A549 (cell line): ENCODE measurements at regions not wholly inside any gene's neighbourhood (a gene's known extent, or its start where the extent isn't known, plus 50 kb on each side); places are given as distances from the start of the nearest gene placed in this dataset.

Source experiments
- ATAC-seq, 2 experiments: fragments of 200-7000 bp in 1 of 2; fragments of >200 bp in 1 of 2; cut with Nextera tagmentation in 1 of 2; cut with Tn5 transposase in 1 of 2; 3 replicates each; pipeline versions ENCODE4 v1.8.0 to v1.9.1; 2018 to 2020; ENCODE audit warnings: mild to moderate bottlenecking in 1 of 2, moderate library complexity in 1 of 2
- CTCF ChIA-PET: fragments of 300-600 bp; sonication (Branson Sonifier 250); formaldehyde crosslinking; extraction: SDS; loops from one replicate; lab custom pipeline; 2021; ENCODE audit warnings: antibody characterized with exemption, inconsistent platforms; lab: Yijun Ruan, JAX
- POLR2A ChIA-PET: fragments of 350-600 bp; formaldehyde crosslinking; extraction: SDS; loops from one replicate; lab custom pipeline; 2021; ENCODE audit warnings: antibody characterized with exemption, inconsistent platforms; lab: Yijun Ruan, JAX
- DNase-seq, 2 experiments: peaks; one replicate each; pipeline versions ENCODE4 v3.0.0 to v3.0.0-alpha.2; 2011 to 2016; ENCODE audit warnings: low read depth in 1 of 2, low spot score in 1 of 2
- FAIRE-seq: peaks from 2 replicates; lab custom pipeline; 2011; peaks lifted over from hg19 to GRCh38; lab: Jason Lieb, UNC
- H3K27ac ChIP-seq, 2 experiments: fragments of >200 bp; sonication (Bioruptor Twin); formaldehyde crosslinking; 3 replicates each; pipeline ENCODE4 v1.5.1; 2016 to 2017
- H3K4me1 ChIP-seq: fragments of >200 bp; sonication (Bioruptor Twin); formaldehyde crosslinking; 3 replicates; pipeline ENCODE4 v1.6.1; 2016
- H3K4me2 ChIP-seq: fragments of >200 bp; sonication (Bioruptor Twin); formaldehyde crosslinking; 3 replicates; pipeline ENCODE4 v1.6.1; 2016
- H3K4me3 ChIP-seq: fragments of >200 bp; sonication (Bioruptor Twin); formaldehyde crosslinking; 3 replicates; pipeline ENCODE4 v1.5.1; 2016
- H3K9me3 ChIP-seq: fragments of >200 bp; sonication (Bioruptor Twin); formaldehyde crosslinking; 3 replicates; pipeline ENCODE4 v1.6.1; 2016
- CBX2 ChIP-seq: fragments of 200-600 bp; sonication (generic); IDR thresholded peaks from 2 replicates; pipeline ENCODE4 v1.6.1; 2016; ENCODE audit warnings: low read depth, mild to moderate bottlenecking, borderline replicate concordance
- E2F6 ChIP-seq: IDR thresholded peaks from 2 replicates; pipeline ENCODE4 v1.6.1; 2012; ENCODE audit warnings: low read depth, borderline replicate concordance
- ELK1 ChIP-seq: fragments of 150-350 bp; IDR thresholded peaks from 2 replicates; pipeline ENCODE4 v1.6.1; 2014; ENCODE audit warnings: low read depth, mild to moderate bottlenecking, low read length
- ESRRA ChIP-seq: fragments of 150-350 bp; IDR thresholded peaks from 2 replicates; pipeline ENCODE4 v1.6.1; 2014; ENCODE audit warnings: mild to moderate bottlenecking, low read length, borderline replicate concordance
- FOSB ChIP-seq: fragments of 250-450 bp; sonication (Bioruptor Pico); IDR thresholded peaks from 2 replicates; pipeline ENCODE4 v1.5.0; 2020; ENCODE audit warnings: mild to moderate bottlenecking, moderate library complexity
- FOSL2 ChIP-seq, 2 experiments: fragments of 450-650 bp in 1 of 2; fragments of >200 bp in 1 of 2; sonication (Bioruptor Twin) in 1 of 2; formaldehyde crosslinking; IDR thresholded peaks; 2 replicates each; pipeline versions ENCODE4 v1.5.0 to v1.6.1; 2016 to 2020; ENCODE audit warnings: mild to moderate bottlenecking in 1 of 2, moderate library complexity in 1 of 2
- FOXS1 ChIP-seq: fragments of 250-450 bp; sonication (Bioruptor Pico); IDR thresholded peaks from 2 replicates; pipeline ENCODE4 v1.5.0; 2020; ENCODE audit warnings: mild to moderate bottlenecking, moderate library complexity
- GATA3 ChIP-seq: IDR thresholded peaks from 2 replicates; pipeline ENCODE4 v1.6.1; 2012; ENCODE audit warnings: borderline replicate concordance
- HMGXB4 ChIP-seq: fragments of 250-450 bp; sonication (Bioruptor Pico); IDR thresholded peaks from 2 replicates; pipeline ENCODE4 v1.5.0; 2021; ENCODE audit warnings: mild to moderate bottlenecking, moderate library complexity, borderline replicate concordance
- HOXB13 ChIP-seq: fragments of 250-450 bp; sonication (Bioruptor Pico); IDR thresholded peaks from 2 replicates; pipeline ENCODE4 v1.5.0; 2020; ENCODE audit warnings: low read depth, mild to moderate bottlenecking, moderate library complexity
- HOXB5 ChIP-seq: fragments of 250-450 bp; sonication (Bioruptor Pico); IDR thresholded peaks from 2 replicates; pipeline ENCODE4 v1.5.0; 2020; ENCODE audit warnings: mild to moderate bottlenecking, moderate library complexity
- JUNB ChIP-seq: fragments of >200 bp; sonication (Bioruptor Twin); formaldehyde crosslinking; IDR thresholded peaks from 2 replicates; pipeline ENCODE4 v1.6.1; 2016
- KDM5A ChIP-seq: fragments of 200-600 bp; sonication (generic); IDR thresholded peaks from 2 replicates; pipeline ENCODE4 v1.6.1; 2016; ENCODE audit warnings: antibody characterized with exemption, mild to moderate bottlenecking
- MAFK ChIP-seq: fragments of 450-650 bp; IDR thresholded peaks from 2 replicates; pipeline ENCODE4 v1.6.1; 2014; ENCODE audit not compliant: partially characterized antibody
- MYC ChIP-seq: IDR thresholded peaks from 2 replicates; pipeline ENCODE4 v1.6.1; 2012; ENCODE audit warnings: mild to moderate bottlenecking, inconsistent platforms, low read length, improper control_type of control experiment, borderline replicate concordance
- NR3C1 ChIP-seq: fragments of >200 bp; sonication (Bioruptor Twin); formaldehyde crosslinking; IDR thresholded peaks from 3 replicates; pipeline ENCODE4 v1.6.1; 2017
- PHF8 ChIP-seq: fragments of 200-600 bp; sonication (generic); IDR thresholded peaks from 2 replicates; pipeline ENCODE4 v1.6.1; 2016; ENCODE audit warnings: low read depth, mild to moderate bottlenecking, antibody characterized with exemption, moderate library complexity, borderline replicate concordance
- POLR2AphosphoS2 ChIP-seq: conservative IDR thresholded peaks from 2 replicates; pipeline ENCODE4 v1.6.1; 2012; ENCODE audit warnings: low read length, improper control_type of control experiment, inconsistent platforms
- RARB ChIP-seq: fragments of 250-450 bp; sonication (Bioruptor Pico); IDR thresholded peaks from 2 replicates; pipeline ENCODE4 v1.8.0; 2021; ENCODE audit warnings: mild to moderate bottlenecking, moderate library complexity
- RNF2 ChIP-seq: fragments of 200-600 bp; sonication (generic); IDR thresholded peaks from 2 replicates; pipeline ENCODE4 v1.6.1; 2016; ENCODE audit warnings: low read depth, mild to moderate bottlenecking, antibody characterized with exemption, moderate library complexity, borderline replicate concordance
- TFCP2L1 ChIP-seq: fragments of 250-450 bp; sonication (Bioruptor Pico); IDR thresholded peaks from 2 replicates; pipeline ENCODE4 v1.5.0; 2021; ENCODE audit warnings: mild to moderate bottlenecking
- ZFP36 ChIP-seq: fragments of 450-650 bp; IDR thresholded peaks from 2 replicates; pipeline ENCODE4 v1.6.1; 2014; ENCODE audit warnings: borderline replicate concordance; ENCODE audit not compliant: partially characterized antibody
- ZSCAN20 ChIP-seq: fragments of 250-450 bp; sonication (Bioruptor Pico); IDR thresholded peaks from 2 replicates; pipeline ENCODE4 v1.8.0; 2022; ENCODE audit warnings: mild to moderate bottlenecking, moderate library complexity
- WGBS: methylation state at CpG from one replicate; pipeline ENCODE4 v1.1.6; 2017; ENCODE audit errors: missing lambda C conversion rate; 5-methylcytosine and 5-hydroxymethylcytosine counted together

DNA sequence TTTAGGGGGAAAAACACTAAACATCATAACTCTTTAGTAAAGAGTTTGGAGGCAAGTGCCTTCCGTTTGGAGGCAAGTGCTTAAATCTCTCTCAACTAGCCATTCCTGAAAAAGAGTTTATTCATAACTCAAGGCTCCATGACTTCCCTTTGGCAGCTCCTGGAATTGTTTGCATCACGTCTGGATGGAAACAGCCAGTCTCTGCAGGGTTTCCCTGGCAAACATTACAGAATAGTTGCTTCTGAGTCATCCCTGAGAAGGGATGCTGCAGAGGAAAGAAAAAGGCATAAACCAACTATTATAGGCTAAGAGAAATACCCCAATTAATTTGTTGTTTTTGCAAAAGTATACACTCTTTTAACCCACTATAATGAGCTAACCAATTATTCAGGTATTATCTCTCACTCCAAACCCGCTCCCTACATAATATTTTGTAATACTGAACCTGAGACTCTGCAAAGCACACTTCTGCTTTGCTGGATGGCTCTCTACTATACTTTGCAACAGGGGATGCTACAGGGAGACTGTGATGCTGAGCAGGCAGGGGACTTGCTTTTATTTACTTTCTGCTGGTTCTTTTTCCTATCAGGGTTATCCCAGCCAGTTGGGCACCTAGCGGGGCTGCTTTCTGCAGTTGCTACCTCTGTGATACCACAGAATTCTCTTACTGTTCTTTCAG, 497.7 kb downstream of the FUT8 start:
- Histone ChIP-seq H3K4me1 (peaks cover 10% of the 10 kb centered on the region; the same call in 2 of the 3 replicates), H3K4me2 (peak overlapping the region; percentile 4; the same call in 1 of the 3 replicates), H3K9me3 (no peaks in the 10 kb centered on the region), H3K27ac (no peak overlapping the region), H3K4me3 (no peak overlapping the region)
- CTCF ChIA-PET = no interaction called here
- FAIRE-seq = no peak
- peak; percentile 83 to 85 for ATAC-seq
- peak; percentile 10 to 35 for DNase-seq
- WGBS = 29% methylated on average over 4 of the region's 4 CpGs
- TF ChIP-seq POLR2AphosphoS2 (no peak), KDM5A (no peak), FOSB (CRISPR knock-in tag) (no peak), PHF8 (no peak), ZSCAN20 (CRISPR knock-in tag) (no peak), RNF2 (no peak), GATA3 (no peak), RARB (CRISPR knock-in tag) (no peak), FOSL2 (IDR thresholded peaks at IDR 0.05) (no peak), FOSL2 (CRISPR knock-in tag; IDR thresholded peaks at IDR 0.05) (no peak), ESRRA (no peak), JUNB (no peak), MAFK (no peak), TFCP2L1 (CRISPR knock-in tag) (no peak), ZFP36 (no peak), HOXB13 (CRISPR knock-in tag) (no peak)
- POLR2A ChIA-PET = no interaction called here

DNA sequence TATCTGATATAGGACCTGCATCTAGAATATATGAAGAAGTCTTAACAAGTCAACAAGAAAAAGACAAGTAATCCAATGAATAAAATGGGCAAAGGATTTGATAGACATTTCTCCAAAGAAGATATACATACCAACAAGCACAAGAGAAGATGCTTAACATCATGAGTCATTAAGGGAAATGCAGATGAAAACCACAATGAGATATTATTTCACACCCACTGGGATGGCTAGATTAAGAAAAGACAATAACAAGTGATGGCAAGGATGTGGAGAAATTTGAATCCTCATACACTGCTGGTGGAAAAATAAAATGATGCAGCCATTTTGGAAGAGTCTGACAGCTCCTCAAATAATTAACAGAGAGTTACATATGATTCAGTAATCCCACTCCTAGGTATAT, 502.6 kb downstream of the FUT8 start:
- CTCF ChIA-PET = no interaction called here
- DNase-seq (no peak), FAIRE-seq (no peak), ATAC-seq (no peak)
- Histone ChIP-seq H3K4me2 (no peak overlapping the region), H3K27ac (no peak overlapping the region), H3K9me3 (no peaks in the 10 kb centered on the region), H3K4me3 (no peak overlapping the region), H3K4me1 (peaks cover 7% of the 10 kb centered on the region; the same call in 1 of the 3 replicates)
- POLR2A ChIA-PET = no interaction called here
- TF ChIP-seq PHF8 = no peak
- TF ChIP-seq RNF2 = no peak
- TF ChIP-seq NR3C1 = no peak
- no peak for TF ChIP-seq MYC
- no peak for TF ChIP-seq CBX2
- TF ChIP-seq HOXB13 (CRISPR knock-in tag) = no peak
- TF ChIP-seq HMGXB4 (CRISPR knock-in tag) = no peak
- no peak for TF ChIP-seq FOXS1 (CRISPR knock-in tag)
- no peak for TF ChIP-seq E2F6
- TF ChIP-seq ZFP36 = no peak
- TF ChIP-seq FOSB (CRISPR knock-in tag) = no peak
- no peak for TF ChIP-seq ELK1
- no peak for TF ChIP-seq HOXB5 (CRISPR knock-in tag)
